ENCODE measurements at regions not wholly inside any gene's neighbourhood (a gene's known extent, or its start where the extent isn't known, plus 50 kb on each side); places are given as distances from the start of the nearest gene placed in this dataset.
"Not testable (repeated sequence)": the region's sequence is repeated elsewhere in the genome, so short reads cannot be mapped to it uniquely, and the experiment has no call there.

- H3K4me1 Mint-ChIP-seq = peaks cover 10% of the 10 kb centered on the region
- no peak for DNase-seq
- no peak for ATAC-seq (ENCODE audit: low read depth)
- no peaks in the 10 kb centered on the region for H3K36me3 Mint-ChIP-seq
- peaks cover 50% of the 10 kb centered on the region for H3K27me3 Mint-ChIP-seq
- no peak overlapping the region for H3K27ac Mint-ChIP-seq
- H3K4me3 Mint-ChIP-seq = no peak overlapping the region
- no peaks in the 10 kb centered on the region for H3K9me3 Mint-ChIP-seq
- POLR2A ChIA-PET = no interaction called here
Measured at GRCh38 chr11:34001557-34002064, 49.9 kb upstream of the CAPRIN1 start.

DNA sequence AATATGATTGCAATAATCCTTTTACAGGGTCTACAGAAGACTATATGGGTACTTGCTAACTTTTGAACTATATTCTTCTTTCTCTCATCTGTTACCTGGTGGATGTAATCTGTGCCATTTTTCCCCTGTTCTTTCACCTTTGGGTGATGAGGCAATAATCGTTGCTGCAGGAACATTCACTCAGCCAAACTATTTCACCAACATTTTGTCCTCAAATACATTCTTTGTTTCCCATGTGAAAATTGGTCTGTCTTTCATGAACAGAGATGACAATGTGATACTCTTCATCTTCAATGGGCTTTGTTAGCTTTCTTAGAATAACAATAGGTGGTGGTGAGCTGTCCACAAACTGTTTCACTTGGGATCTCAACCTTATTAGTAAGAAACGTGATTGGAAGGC, 52.1 kb upstream of the CAPRIN1 start:
- POLR2A ChIA-PET = no interaction called here
- Mint-ChIP-seq H3K36me3 (no peaks in the 10 kb centered on the region), H3K9me3 (no peaks in the 10 kb centered on the region), H3K27me3 (peaks cover 38% of the 10 kb centered on the region), H3K4me3 (no peak overlapping the region), H3K4me1 (peaks cover 10% of the 10 kb centered on the region), H3K27ac (no peak overlapping the region)
- ATAC-seq (ENCODE audit: low read depth) = no peak
- DNase-seq = no peak

DNA sequence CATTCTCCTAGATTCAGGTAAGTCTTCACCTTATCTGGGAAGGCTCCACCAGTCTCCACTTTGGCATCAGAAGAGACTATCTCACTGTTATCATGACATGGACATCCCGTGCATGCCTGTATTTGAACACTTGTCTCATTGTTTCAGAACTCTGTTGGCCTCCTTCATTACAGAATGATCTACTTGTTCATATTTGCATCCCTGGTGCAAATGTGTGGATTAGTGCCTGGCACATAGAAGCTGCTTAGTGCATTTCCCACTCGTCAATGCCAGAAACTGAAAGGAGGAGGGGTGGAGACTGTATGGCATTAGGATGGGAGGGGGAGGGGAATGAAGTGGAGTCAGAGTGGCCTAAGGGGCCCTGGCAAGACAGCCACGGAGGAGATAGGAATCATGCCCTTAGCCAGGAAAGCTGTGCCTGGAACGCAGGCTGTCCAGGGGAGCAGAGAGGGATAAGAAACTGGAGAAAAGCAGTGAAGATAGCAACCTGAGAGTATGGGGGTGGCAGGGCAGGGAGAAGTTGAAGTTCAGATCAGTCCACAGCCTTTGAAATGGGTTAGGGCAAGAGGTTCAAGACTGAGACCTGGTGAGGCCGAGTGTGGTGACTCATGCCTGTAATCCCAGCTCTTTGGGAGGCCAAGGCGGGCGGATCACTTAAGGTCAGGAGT, 53.8 kb upstream of the CAPRIN1 start:
- peaks cover 29% of the 10 kb centered on the region for H3K27me3 Mint-ChIP-seq
- no peak overlapping the region for H3K27ac Mint-ChIP-seq
- no peaks in the 10 kb centered on the region for H3K36me3 Mint-ChIP-seq
- DNase-seq = no peak
- ATAC-seq (ENCODE audit: low read depth) = no peak
- H3K9me3 Mint-ChIP-seq = no peaks in the 10 kb centered on the region
- POLR2A ChIA-PET = interaction anchor here (0.8 kb wide), 1 partner anchor 54 kb away, joined by 3 read pairs; the partner anchor contains the start of gene CAPRIN1
- H3K4me3 Mint-ChIP-seq = peak overlapping the region; percentile 42
- peaks cover 10% of the 10 kb centered on the region for H3K4me1 Mint-ChIP-seq

DNA sequence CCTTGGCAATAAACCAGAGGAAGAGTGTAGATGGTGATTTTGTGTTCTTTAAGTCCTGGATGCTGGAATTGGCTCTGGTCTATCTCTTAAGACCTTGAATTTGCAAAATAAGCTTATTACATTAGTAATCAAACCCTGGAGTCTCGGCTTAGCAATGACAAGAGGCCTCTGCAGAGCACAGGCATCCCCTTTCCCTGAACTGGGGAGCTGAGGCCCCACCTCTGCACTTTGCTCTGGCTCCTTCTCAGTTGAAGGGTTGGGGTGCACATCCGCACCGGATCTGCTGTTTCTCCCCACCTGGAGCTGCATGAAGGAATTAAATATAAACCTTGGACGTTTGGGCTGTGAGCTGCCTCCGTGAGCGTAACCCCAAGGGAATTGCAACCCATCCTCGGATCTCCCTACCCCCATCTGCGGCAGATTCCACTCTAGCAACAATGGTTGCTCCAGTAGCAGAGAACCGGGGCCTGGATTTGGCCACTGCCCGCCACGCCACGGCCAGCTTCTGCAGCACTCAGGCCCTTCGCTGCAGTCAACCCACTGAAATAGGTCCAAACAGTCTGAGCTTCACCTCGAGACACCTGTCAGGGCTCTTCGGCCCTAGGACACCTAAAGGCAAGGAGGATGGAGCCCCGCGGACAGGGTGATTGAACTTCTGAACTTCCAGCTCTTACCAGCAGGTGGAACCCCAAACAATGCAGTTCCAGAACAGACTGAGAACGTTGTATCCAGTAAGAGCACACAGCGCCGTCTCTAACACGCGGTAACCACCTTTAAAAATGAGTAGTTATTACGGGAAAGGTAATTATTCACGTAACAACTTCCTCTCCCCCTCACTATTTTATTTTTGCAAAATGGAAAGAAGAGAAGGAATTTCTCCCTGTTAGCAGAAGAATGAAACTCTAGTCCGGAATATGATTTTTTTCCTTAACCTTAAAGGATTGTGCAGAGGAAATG, 54.8 kb upstream of the CAPRIN1 start:
- H3K4me3 Mint-ChIP-seq = peak overlapping the region; percentile 42
- peaks cover 15% of the 10 kb centered on the region for H3K4me1 Mint-ChIP-seq
- DNase-seq (peak; percentile 59), ATAC-seq (ENCODE audit: low read depth) (peak; percentile 99)
- POLR2A ChIA-PET = no interaction called here
- H3K27me3 Mint-ChIP-seq = peaks cover 26% of the 10 kb centered on the region
- no peaks in the 10 kb centered on the region for H3K36me3 Mint-ChIP-seq
- no peaks in the 10 kb centered on the region for H3K9me3 Mint-ChIP-seq
- H3K27ac Mint-ChIP-seq = no peak overlapping the region

DNA sequence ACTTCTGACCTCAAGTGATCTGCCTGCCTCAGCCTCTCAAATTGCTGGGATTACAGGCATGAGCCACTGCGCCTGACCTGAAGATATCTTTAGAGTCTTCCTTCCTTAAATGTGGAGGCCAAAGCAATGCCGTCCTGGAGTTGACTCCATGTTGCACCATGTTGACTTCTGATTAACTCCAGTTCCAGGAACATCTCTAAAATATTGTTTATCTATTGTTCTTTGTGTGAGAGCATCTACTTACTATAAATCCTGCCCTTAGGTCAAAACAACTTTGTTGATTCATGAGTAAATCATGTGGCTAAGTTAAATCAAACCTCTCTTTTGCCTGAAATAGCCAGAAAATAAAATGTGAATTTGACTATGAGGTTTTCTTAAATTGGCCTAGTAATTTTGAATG, 56.6 kb upstream of the CAPRIN1 start:
- Mint-ChIP-seq H3K9me3 (no peaks in the 10 kb centered on the region), H3K36me3 (no peaks in the 10 kb centered on the region), H3K27ac (no peak overlapping the region), H3K27me3 (peaks cover 26% of the 10 kb centered on the region), H3K4me3 (no peak overlapping the region), H3K4me1 (peaks cover 19% of the 10 kb centered on the region)
- no peak for ATAC-seq (ENCODE audit: low read depth)
- POLR2A ChIA-PET = no interaction called here
- no peak for DNase-seq

GRCh38 chr11:33991136-33991535, 60.4 kb upstream of the CAPRIN1 start:
- POLR2A ChIA-PET; H3K4me1 Mint-ChIP-seq; H3K9me3 Mint-ChIP-seq; H3K36me3 Mint-ChIP-seq; H3K27me3 Mint-ChIP-seq; ATAC-seq (ENCODE audit: low read depth): not testable (repeated sequence)
- Mint-ChIP-seq H3K27ac (peak overlapping the region; percentile 44), H3K4me3 (peak overlapping the region; percentile 65)
- peak; percentile 37 for DNase-seq

- H3K9me3 Mint-ChIP-seq; DNase-seq; H3K4me3 Mint-ChIP-seq; ATAC-seq (ENCODE audit: low read depth); H3K36me3 Mint-ChIP-seq; H3K4me1 Mint-ChIP-seq; POLR2A ChIA-PET; H3K27ac Mint-ChIP-seq; H3K27me3 Mint-ChIP-seq: not testable (repeated sequence)
Measured at GRCh38 chr11:33990131-33990530, 61.4 kb upstream of the CAPRIN1 start.

GRCh38 chr11:33989461-33989860, 62.1 kb upstream of the CAPRIN1 start:
- POLR2A ChIA-PET = interaction anchor here (0.5 kb wide), 1 partner anchor 27 kb away, joined by 3 read pairs; no protein-coding TSS in a partner anchor
- H3K4me1 Mint-ChIP-seq = peaks cover 10% of the 10 kb centered on the region
- DNase-seq (no peak), ATAC-seq (ENCODE audit: low read depth) (no peak)
- H3K27me3 Mint-ChIP-seq = peaks cover 5% of the 10 kb centered on the region
- H3K4me3 Mint-ChIP-seq = no peak overlapping the region
- H3K9me3 Mint-ChIP-seq = no peaks in the 10 kb centered on the region
- H3K27ac Mint-ChIP-seq = no peak overlapping the region
- no peaks in the 10 kb centered on the region for H3K36me3 Mint-ChIP-seq

DNA sequence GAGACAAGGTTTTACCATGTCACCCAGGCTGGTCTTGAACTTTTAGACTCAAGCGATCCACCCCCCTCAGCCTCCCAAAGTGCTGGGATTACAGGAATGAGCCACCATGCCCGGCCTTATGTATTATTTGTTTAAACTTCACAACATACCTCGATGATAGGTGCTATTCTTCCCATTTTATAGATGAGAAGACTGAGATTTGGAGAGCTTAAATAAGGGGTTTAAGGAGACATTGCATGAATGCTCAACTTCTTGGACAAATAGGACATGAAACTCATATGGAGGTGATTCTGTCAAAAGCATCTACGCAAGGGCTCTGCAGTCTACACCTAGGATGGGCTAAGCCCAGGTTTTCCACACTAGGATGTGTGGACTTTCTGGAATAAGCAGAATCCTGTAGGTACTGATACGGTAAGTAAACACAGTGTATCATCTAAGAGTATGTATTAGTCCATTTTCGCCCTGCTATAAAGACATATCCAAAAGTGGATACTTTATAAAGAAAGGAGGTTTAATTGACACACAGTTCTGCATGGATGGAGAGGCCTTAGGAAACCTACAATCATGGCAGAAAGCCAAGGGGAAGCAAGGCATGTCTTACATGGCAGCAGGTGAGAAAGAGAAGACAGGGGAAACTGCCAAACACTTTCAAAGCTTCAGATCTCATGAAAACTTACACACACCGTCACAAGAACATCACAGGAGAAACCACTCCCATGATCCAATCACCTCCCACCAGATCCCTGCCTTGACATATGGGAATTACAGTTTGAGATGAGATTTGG, 62.8 kb upstream of the CAPRIN1 start:
- peaks cover 8% of the 10 kb centered on the region for H3K27me3 Mint-ChIP-seq
- no peak overlapping the region for H3K4me3 Mint-ChIP-seq
- no peak for DNase-seq
- no peaks in the 10 kb centered on the region for H3K9me3 Mint-ChIP-seq
- H3K36me3 Mint-ChIP-seq = no peaks in the 10 kb centered on the region
- no peak for ATAC-seq (ENCODE audit: low read depth)
- H3K4me1 Mint-ChIP-seq = peaks cover 10% of the 10 kb centered on the region
- POLR2A ChIA-PET = interaction anchor here (0.5 kb wide), 1 partner anchor 27 kb away, joined by 3 read pairs; no protein-coding TSS in a partner anchor
- H3K27ac Mint-ChIP-seq = no peak overlapping the region

- peaks cover 9% of the 10 kb centered on the region for H3K27me3 Mint-ChIP-seq
- H3K9me3 Mint-ChIP-seq = no peaks in the 10 kb centered on the region
- no peak overlapping the region for H3K27ac Mint-ChIP-seq
- peak; percentile 49 for DNase-seq
- POLR2A ChIA-PET = no interaction called here
- H3K4me3 Mint-ChIP-seq = no peak overlapping the region
- no peaks in the 10 kb centered on the region for H3K36me3 Mint-ChIP-seq
- peak; percentile 91 for ATAC-seq (ENCODE audit: low read depth)
- peaks cover 10% of the 10 kb centered on the region for H3K4me1 Mint-ChIP-seq
Measured at GRCh38 chr11:33987975-33988580, 63.5 kb upstream of the CAPRIN1 start.

- no peak for ATAC-seq (ENCODE audit: low read depth)
- H3K4me1 Mint-ChIP-seq = peaks cover 10% of the 10 kb centered on the region
- POLR2A ChIA-PET = no interaction called here
Measured at GRCh38 chr11:33987545-33987944, 64.0 kb upstream of the CAPRIN1 start.

GRCh38 chr11:33986597-33987501, 64.7 kb upstream of the CAPRIN1 start:
- H3K9me3 Mint-ChIP-seq; H3K4me1 Mint-ChIP-seq; H3K27ac Mint-ChIP-seq; H3K4me3 Mint-ChIP-seq; ATAC-seq (ENCODE audit: low read depth); H3K36me3 Mint-ChIP-seq; H3K27me3 Mint-ChIP-seq; DNase-seq; POLR2A ChIA-PET: not testable (repeated sequence)

More at GRCh38 chr11:33987545-33987944, 64.0 kb upstream of the CAPRIN1 start:
- no peaks in the 10 kb centered on the region for H3K9me3 Mint-ChIP-seq
- H3K36me3 Mint-ChIP-seq = no peaks in the 10 kb centered on the region
- no peak overlapping the region for H3K27ac Mint-ChIP-seq
- peaks cover 9% of the 10 kb centered on the region for H3K27me3 Mint-ChIP-seq
- no peak for DNase-seq
- H3K4me3 Mint-ChIP-seq = no peak overlapping the region

All from activated naive CD8-positive, alpha-beta T cell treated with anti-CD3 and anti-CD28 coated beads, Interleukin-2, amount 10 ng/mL, durations not matched to agents 7 days and 5 days (primary cell).